K562 (cell line): ENCODE measurements at regions not wholly inside any gene's neighbourhood (a gene's known extent, or its start where the extent isn't known, plus 50 kb on each side); places are given as distances from the start of the nearest gene placed in this dataset.
"Not testable (repeated sequence)": the region's sequence is repeated elsewhere in the genome, so short reads cannot be mapped to it uniquely, and the experiment has no call there.

Experiments
- ATAC-seq: fragments of 200-7000 bp; cut with Tn5 transposase; 3 replicates; pipeline ENCODE4 v1.9.1; 2020; ENCODE audit warnings: moderate library complexity
- BruUV-seq: library from RNA; stranded (reverse); fragments of 400-500 nt; replicated peaks from 2 replicates; lab custom pipeline; 2021; lab: Mats Ljungman, UMichigan
- CTCF ChIA-PET: fragments of 300-600 bp; formaldehyde crosslinking; extraction: SDS; loops from one replicate; lab custom pipeline; 2021; ENCODE audit warnings: low intra/inter-chr PET ratio; lab: Yijun Ruan, JAX
- POLR2A ChIA-PET: fragments of 300-600, 350-650 bp; sonication (Branson Sonifier 250); formaldehyde crosslinking; extraction: SDS; loops from one replicate; lab custom pipeline; 2021; ENCODE audit warnings: antibody characterized with exemption, inconsistent platforms; lab: Yijun Ruan, JAX
- DNase-seq, 4 experiments: peaks; one replicate each; pipeline versions ENCODE4 v3.0.0 to v3.0.0-alpha.2; 2011 to 2018; ENCODE audit warnings: low spot score in 3 of 4, mixed read lengths in 3 of 4; ENCODE audit errors: extremely low read depth in 1 of 4
- FAIRE-seq: peaks from 2 replicates; lab custom pipeline; 2011; peaks lifted over from hg19 to GRCh38; lab: Jason Lieb, UNC
- H2AFZ ChIP-seq: 2 replicates; pipeline ENCODE4 v1.6.0; 2011; ENCODE audit warnings: low read depth, low read length, control low read depth, inconsistent platforms
- H3K27ac ChIP-seq: fragments of 200-600 bp; 3 replicates; pipeline ENCODE4 v1.8.0; 2011; ENCODE audit warnings: low read depth, mild to moderate bottlenecking, control low read depth, inconsistent platforms, low read length, moderate library complexity, mixed read lengths; ENCODE audit errors: extremely low read depth
- H3K27me3 ChIP-seq, 2 experiments: fragments of 300-600 bp in 1 of 2; 2 replicates in 1 of 2; 3 replicates in 1 of 2; pipeline versions ENCODE4 v1.6.0 to v1.8.0; 2011; ENCODE audit warnings: inconsistent platforms in 2 of 2, low read length in 2 of 2, mild to moderate bottlenecking in 1 of 2, mixed read lengths in 1 of 2, moderate library complexity in 1 of 2; ENCODE audit not compliant: control insufficient read depth in 2 of 2, insufficient read depth in 2 of 2
- H3K36me3 ChIP-seq: fragments of 300-600 bp; 3 replicates; pipeline ENCODE4 v1.8.0; 2011; ENCODE audit warnings: mild to moderate bottlenecking, low read length, inconsistent platforms; ENCODE audit not compliant: control insufficient read depth, insufficient read depth
- H3K4me1 ChIP-seq, 2 experiments: fragments of 200-600 bp in 1 of 2; replicated peaks in 1 of 2; 2 replicates in 1 of 2; 3 replicates in 1 of 2; pipeline versions ENCODE4 v1.5.1 to v1.8.0; 2011; ENCODE audit warnings: inconsistent platforms in 2 of 2, low read length in 2 of 2, mild to moderate bottlenecking in 1 of 2, mixed read lengths in 1 of 2, moderate library complexity in 1 of 2; ENCODE audit not compliant: control insufficient read depth in 2 of 2, insufficient read depth in 2 of 2
- H3K4me2 ChIP-seq: 2 replicates; pipeline ENCODE4 v1.6.1; 2011; ENCODE audit warnings: low read length, control low read depth, inconsistent platforms, mixed read lengths; ENCODE audit not compliant: insufficient read depth
- H3K4me3 ChIP-seq: fragments of 200-600 bp; sonication (generic), shearing (Covaris generic); 2 replicates; pipeline ENCODE4 v1.5.1; 2016; ENCODE audit warnings: control low read depth, inconsistent platforms
- H3K79me2 ChIP-seq: fragments of 200-600 bp; 3 replicates; pipeline ENCODE4 v1.8.0; 2011; ENCODE audit warnings: low read length, inconsistent platforms; ENCODE audit not compliant: control insufficient read depth, insufficient read depth
- H3K9ac ChIP-seq, 2 experiments: 2 replicates each; pipeline versions ENCODE4 v1.6.0 to v1.6.1; 2011; ENCODE audit warnings: low read depth in 2 of 2, low read length in 2 of 2, control low read depth in 1 of 2, inconsistent platforms in 1 of 2, mild to moderate bottlenecking in 1 of 2, mixed read lengths in 1 of 2; ENCODE audit not compliant: insufficient read depth in 1 of 2
- H3K9me1 ChIP-seq: one replicate; pipeline ENCODE4 v1.6.0; 2011; ENCODE audit warnings: inconsistent platforms, mild to moderate bottlenecking, low read length, moderate library complexity; ENCODE audit not compliant: control insufficient read depth, insufficient read depth
- H3K9me3 ChIP-seq: replicated peaks from 2 replicates; pipeline ENCODE4 v1.5.1; 2011; ENCODE audit warnings: low read depth, low read length, inconsistent platforms; ENCODE audit not compliant: control insufficient read depth, insufficient read depth
- H4K20me1 ChIP-seq: replicated peaks from 2 replicates; pipeline ENCODE4 v1.6.1; 2011; ENCODE audit warnings: low read length, inconsistent platforms, mixed read lengths; ENCODE audit not compliant: control insufficient read depth, insufficient read depth
- WGBS: fragments of 100-300 bp; shearing (Covaris generic); methylation state at CpG from one replicate; pipeline ENCODE4 v1.1.6; 2016; ENCODE audit warnings: low coverage, mixed read lengths; ENCODE audit not compliant: insufficient coverage; ENCODE audit errors: missing lambda C conversion rate; 5-methylcytosine and 5-hydroxymethylcytosine counted together
- in situ Hi-C: fragments of 300-500 bp; cut with MboI; formaldehyde crosslinking; loops from 4 replicates; pipeline ENCODE4 v1.15.0; 2018; ENCODE audit warnings: inconsistent platforms, mixed read lengths
- intact Hi-C: fragments of 100-400 bp; cut with micrococcal nuclease; formaldehyde crosslinking; loops from 2 replicates; pipeline ENCODE4 v1.14.2; 2022

- H3K4me3 ChIP-seq, CTCF ChIA-PET, DNase-seq, FAIRE-seq, intact Hi-C loops, H3K4me2 ChIP-seq, POLR2A ChIA-PET, H3K9me3 ChIP-seq, H3K27ac ChIP-seq, H3K9ac ChIP-seq, H4K20me1 ChIP-seq, ATAC-seq, H3K4me1 ChIP-seq, BruUV-seq, H3K27me3 ChIP-seq, in situ Hi-C loops, H2AFZ ChIP-seq, H3K9me1 ChIP-seq: not testable (repeated sequence)
- 70% methylated on average over 2 of the region's 9 CpGs for WGBS
- peaks cover 21% of the 10 kb centered on the region; the same call in 2 of the 3 replicates for H3K36me3 ChIP-seq
- H3K79me2 ChIP-seq, result peaks cover 58% of the 10 kb centered on the region
Observed at GRCh38 chr2:111471791-111472530, 351.2 kb downstream of the BCL2L11 start.

GRCh38 chr2:111472844-111473403, 352.2 kb downstream of the BCL2L11 start:
- intact Hi-C loops, H3K27ac ChIP-seq, H3K9ac ChIP-seq, H3K27me3 ChIP-seq, H3K9me3 ChIP-seq, H3K4me2 ChIP-seq, H4K20me1 ChIP-seq, H3K9me1 ChIP-seq, FAIRE-seq, POLR2A ChIA-PET, H3K4me3 ChIP-seq, H3K4me1 ChIP-seq, CTCF ChIA-PET, in situ Hi-C loops, H2AFZ ChIP-seq, BruUV-seq: not testable (repeated sequence)
- peaks cover 21% of the 10 kb centered on the region; the same call in 2 of the 3 replicates for H3K36me3 ChIP-seq
- DNase-seq (peak in 1 of 4 experiments; percentile 1), ATAC-seq (peak; percentile 6; the same call in 1 of the 3 replicates)
- WGBS, result 64% methylated on average over 6 of the region's 7 CpGs
- peaks cover 54% of the 10 kb centered on the region for H3K79me2 ChIP-seq

- peak; percentile 64 for ATAC-seq
- POLR2A ChIA-PET, H3K9me1 ChIP-seq, H3K4me2 ChIP-seq, intact Hi-C loops, BruUV-seq, H2AFZ ChIP-seq, H3K4me1 ChIP-seq, H3K4me3 ChIP-seq, H3K9me3 ChIP-seq, in situ Hi-C loops, H4K20me1 ChIP-seq, H3K27me3 ChIP-seq, CTCF ChIA-PET, H3K9ac ChIP-seq, H3K27ac ChIP-seq, DNase-seq: not testable (repeated sequence)
- Histone ChIP-seq H3K36me3 (peaks cover 21% of the 10 kb centered on the region; the same call in 2 of the 3 replicates), H3K79me2 (peaks cover 57% of the 10 kb centered on the region)
- FAIRE-seq, result peak; percentile 78
- 0% methylated on average over 1 of the region's 3 CpGs for WGBS
Observed at GRCh38 chr2:111473522-111473921, 352.8 kb downstream of the BCL2L11 start.
